H9 (cell line): ENCODE measurements at regions not wholly inside any gene's neighbourhood (a gene's known extent, or its start where the extent isn't known, plus 50 kb on each side); places are given as distances from the start of the nearest gene placed in this dataset.

Source experiments
- DNase-seq: peaks from one replicate; pipeline ENCODE4 v3.0.0-alpha.2; 2017
- H2AFZ ChIP-seq: one replicate; pipeline ENCODE4 v1.6.1; 2013; ENCODE audit warnings: mild to moderate bottlenecking, low read length, control low read depth, moderate library complexity
- H2AK5ac ChIP-seq: 2 replicates; pipeline ENCODE4 v1.6.1; 2013; ENCODE audit warnings: low read length, control low read depth, mixed read lengths; ENCODE audit not compliant: insufficient read length
- H2BK120ac ChIP-seq: one replicate; pipeline ENCODE4 v1.6.1; 2013; ENCODE audit warnings: low read depth, mild to moderate bottlenecking, low read length, control low read depth, inconsistent platforms; ENCODE audit not compliant: poor library complexity, severe bottlenecking
- H2BK12ac ChIP-seq: 2 replicates; pipeline ENCODE4 v1.6.1; 2013; ENCODE audit warnings: low read length, control low read depth, mixed read lengths, low read depth; ENCODE audit not compliant: insufficient read length
- H2BK15ac ChIP-seq: 2 replicates; pipeline ENCODE4 v1.6.1; 2013; ENCODE audit warnings: low read depth, low read length, control low read depth
- H2BK20ac ChIP-seq: one replicate; pipeline ENCODE4 v1.6.1; 2013; ENCODE audit warnings: low read depth, mild to moderate bottlenecking, low read length, control low read depth, inconsistent platforms; ENCODE audit not compliant: poor library complexity, severe bottlenecking
- H2BK5ac ChIP-seq: 2 replicates; pipeline ENCODE4 v1.6.1; 2013; ENCODE audit warnings: low read length, control low read depth, mixed read lengths; ENCODE audit not compliant: insufficient read length
- H3K14ac ChIP-seq: 2 replicates; pipeline ENCODE4 v1.6.1; 2013; ENCODE audit warnings: low read length, control low read depth; ENCODE audit not compliant: insufficient read depth
- H3K18ac ChIP-seq: 2 replicates; pipeline ENCODE4 v1.6.1; 2013; ENCODE audit warnings: low read depth, mild to moderate bottlenecking, mixed read lengths, low read length, control low read depth; ENCODE audit not compliant: insufficient read length
- H3K23ac ChIP-seq: 2 replicates; pipeline ENCODE4 v1.6.1; 2013; ENCODE audit warnings: low read length, control low read depth, mixed read lengths, low read depth; ENCODE audit not compliant: insufficient read length
- H3K23me2 ChIP-seq: 2 replicates; pipeline ENCODE4 v1.6.1; 2013; ENCODE audit warnings: low read depth, mild to moderate bottlenecking, mixed read lengths, low read length, control low read depth; ENCODE audit not compliant: insufficient read length, poor library complexity, severe bottlenecking
- H3K27ac ChIP-seq: 2 replicates; pipeline ENCODE4 v1.5.1; 2013; ENCODE audit warnings: low read length, control low read depth, mixed read lengths, low read depth; ENCODE audit not compliant: insufficient read length
- H3K27me3 ChIP-seq: 2 replicates; pipeline ENCODE4 v1.6.1; 2013; ENCODE audit warnings: low read length, control low read depth, inconsistent platforms; ENCODE audit not compliant: insufficient read depth
- H3K4ac ChIP-seq: 2 replicates; pipeline ENCODE4 v1.6.1; 2013; ENCODE audit warnings: low read depth, mild to moderate bottlenecking, control low read depth, inconsistent platforms, low read length, moderate library complexity
- H3K4me1 ChIP-seq: 2 replicates; pipeline ENCODE4 v1.6.1; 2013; ENCODE audit warnings: low read length, control low read depth, inconsistent platforms; ENCODE audit not compliant: insufficient read depth
- H3K4me2 ChIP-seq: 2 replicates; pipeline ENCODE4 v1.6.1; 2013; ENCODE audit warnings: low read length, control low read depth, mixed read lengths; ENCODE audit not compliant: insufficient read length, insufficient read depth
- H3K56ac ChIP-seq: 2 replicates; pipeline ENCODE4 v1.6.1; 2013; ENCODE audit warnings: low read depth, mild to moderate bottlenecking, mixed read lengths, low read length, control low read depth; ENCODE audit not compliant: insufficient read length
- H3K79me1 ChIP-seq: 2 replicates; pipeline ENCODE4 v1.6.1; 2013; ENCODE audit warnings: low read depth, mild to moderate bottlenecking, moderate library complexity, low read length, control low read depth, inconsistent platforms; ENCODE audit not compliant: insufficient read depth, poor library complexity, severe bottlenecking
- H3K79me2 ChIP-seq: 2 replicates; pipeline ENCODE4 v1.6.1; 2013; ENCODE audit warnings: low read length, control low read depth, inconsistent platforms; ENCODE audit not compliant: insufficient read depth
- H3K9ac ChIP-seq: 2 replicates; pipeline ENCODE4 v1.6.1; 2013; ENCODE audit warnings: low read length, control low read depth, mixed read lengths; ENCODE audit not compliant: insufficient read length; ENCODE audit errors: extremely low read depth
- H3K9me3 ChIP-seq: one replicate; pipeline ENCODE4 v1.6.1; 2013; ENCODE audit warnings: low read depth, low read length, inconsistent platforms; ENCODE audit not compliant: control insufficient read depth
- H3T11ph ChIP-seq: one replicate; pipeline ENCODE4 v1.6.1; 2013; ENCODE audit warnings: mild to moderate bottlenecking, low read length, control low read depth, inconsistent platforms
- H4K20me1 ChIP-seq: one replicate; pipeline ENCODE4 v1.6.1; 2013; ENCODE audit not compliant: control insufficient read depth, insufficient read length, insufficient read depth
- H4K5ac ChIP-seq: 2 replicates; pipeline ENCODE4 v1.6.1; 2013; ENCODE audit warnings: low read depth, mild to moderate bottlenecking, mixed read lengths, low read length, control low read depth; ENCODE audit not compliant: insufficient read length
- H4K8ac ChIP-seq: replicated peaks from 2 replicates; pipeline ENCODE4 v1.6.1; 2013; ENCODE audit warnings: low read length, control low read depth, mixed read lengths, low read depth; ENCODE audit not compliant: insufficient read length
- H4K91ac ChIP-seq: 2 replicates; pipeline ENCODE4 v1.6.1; 2013; ENCODE audit warnings: low read depth, mild to moderate bottlenecking, moderate library complexity, mixed read lengths, low read length, control low read depth; ENCODE audit not compliant: insufficient read length
- H3K27ac Mint-ChIP-seq, 3 experiments: 2 replicates in 2 of 3; 3 replicates in 1 of 3; pipeline ENCODE4 v1.8.0; 2020 to 2021; ENCODE audit warnings: mixed read lengths in 3 of 3, mild to moderate bottlenecking in 1 of 3, moderate library complexity in 1 of 3
- H3K27me3 Mint-ChIP-seq: 2 replicates; pipeline ENCODE4 v1.8.0; 2021; ENCODE audit warnings: low read depth, mild to moderate bottlenecking, moderate library complexity, mixed read lengths
- H3K36me3 Mint-ChIP-seq, 3 experiments: 2 replicates in 2 of 3; 3 replicates in 1 of 3; pipeline ENCODE4 v1.8.0; 2020 to 2021; ENCODE audit warnings: low read depth in 3 of 3, mixed read lengths in 3 of 3; ENCODE audit not compliant: insufficient read depth in 1 of 3
- H3K4me1 Mint-ChIP-seq, 2 experiments: 2 replicates each; pipeline ENCODE4 v1.8.0; 2020; ENCODE audit warnings: mixed read lengths in 2 of 2
- H3K4me3 Mint-ChIP-seq, 2 experiments: 2 replicates in 1 of 2; 3 replicates in 1 of 2; pipeline ENCODE4 v1.8.0; 2020 to 2021; ENCODE audit warnings: mild to moderate bottlenecking in 2 of 2, mixed read lengths in 2 of 2, moderate library complexity in 1 of 2
- H3K9me3 Mint-ChIP-seq, 2 experiments: 2 replicates in 1 of 2; 3 replicates in 1 of 2; pipeline ENCODE4 v1.8.0; 2020; ENCODE audit warnings: mild to moderate bottlenecking in 2 of 2, mixed read lengths in 2 of 2, moderate library complexity in 1 of 2
- WGBS: extraction: QIAGEN DNeasy Blood & Tissue Kit; methylation state at CpG from one replicate; pipeline ENCODE4 v1.1.7; 2013; ENCODE audit warnings: missing lambda C conversion rate, low lambda C conversion rate, mixed read lengths; ENCODE audit not compliant: insufficient read length; ENCODE audit errors: extremely low coverage; 5-methylcytosine and 5-hydroxymethylcytosine counted together
- TF ChIP-seq, protein P1 (sequence below): fragments of 200-600 bp; sonication (generic); conservative IDR thresholded peaks from 3 replicates; pipeline ENCODE4 v1.8.0; 2021; ENCODE audit warnings: antibody characterized with exemption, mild to moderate bottlenecking

DNA sequence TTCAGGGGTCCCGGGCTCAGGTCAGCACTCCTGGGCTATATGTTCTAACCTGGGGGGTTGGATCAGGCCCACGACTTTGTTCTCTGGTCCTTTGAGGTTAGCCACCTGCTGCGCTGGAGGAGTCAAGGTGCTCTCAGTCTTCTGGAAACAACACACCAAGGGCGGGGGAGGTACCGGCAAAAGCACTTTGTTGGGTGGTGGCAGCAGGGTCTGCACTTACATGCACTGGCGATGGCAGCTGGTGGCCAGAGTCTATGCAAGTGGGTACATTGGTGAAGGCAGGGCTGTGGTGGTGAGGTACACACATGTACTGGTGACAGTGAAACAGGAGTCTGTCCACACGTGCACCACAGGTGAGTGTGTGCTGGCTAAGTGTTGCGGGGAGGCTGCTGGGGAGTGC lies 194.2 kb upstream of the MAGI2 start:
- WGBS, result no CpG with 5 or more reads among the region's 8 CpGs
- TF ChIP-seq, protein P1, sequence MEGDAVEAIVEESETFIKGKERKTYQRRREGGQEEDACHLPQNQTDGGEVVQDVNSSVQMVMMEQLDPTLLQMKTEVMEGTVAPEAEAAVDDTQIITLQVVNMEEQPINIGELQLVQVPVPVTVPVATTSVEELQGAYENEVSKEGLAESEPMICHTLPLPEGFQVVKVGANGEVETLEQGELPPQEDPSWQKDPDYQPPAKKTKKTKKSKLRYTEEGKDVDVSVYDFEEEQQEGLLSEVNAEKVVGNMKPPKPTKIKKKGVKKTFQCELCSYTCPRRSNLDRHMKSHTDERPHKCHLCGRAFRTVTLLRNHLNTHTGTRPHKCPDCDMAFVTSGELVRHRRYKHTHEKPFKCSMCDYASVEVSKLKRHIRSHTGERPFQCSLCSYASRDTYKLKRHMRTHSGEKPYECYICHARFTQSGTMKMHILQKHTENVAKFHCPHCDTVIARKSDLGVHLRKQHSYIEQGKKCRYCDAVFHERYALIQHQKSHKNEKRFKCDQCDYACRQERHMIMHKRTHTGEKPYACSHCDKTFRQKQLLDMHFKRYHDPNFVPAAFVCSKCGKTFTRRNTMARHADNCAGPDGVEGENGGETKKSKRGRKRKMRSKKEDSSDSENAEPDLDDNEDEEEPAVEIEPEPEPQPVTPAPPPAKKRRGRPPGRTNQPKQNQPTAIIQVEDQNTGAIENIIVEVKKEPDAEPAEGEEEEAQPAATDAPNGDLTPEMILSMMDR, result no peak

More for the DNA sequence above, 194.2 kb upstream of the MAGI2 start:
- Histone ChIP-seq H3K79me1 (no peaks in the 10 kb centered on the region), H4K5ac (no peak overlapping the region), H3K23me2 (no peaks in the 10 kb centered on the region), H3K27ac (no peak overlapping the region), H4K8ac (no peak overlapping the region), H2BK5ac (no peak overlapping the region), H2BK15ac (no peak overlapping the region), H3K79me2 (no peaks in the 10 kb centered on the region), H3K14ac (peak overlapping the region; percentile 51; the same call in 1 of the 2 replicates), H3K9ac (no peak overlapping the region), H2AK5ac (no peak overlapping the region), H3K4ac (no peak overlapping the region), H3K18ac (no peak overlapping the region), H2BK12ac (no peak overlapping the region), H2AFZ (no peak overlapping the region), H3K4me2 (no peak overlapping the region), H3K23ac (no peak overlapping the region), H4K91ac (no peak overlapping the region), H3K56ac (no peak overlapping the region), H4K20me1 (no peaks in the 10 kb centered on the region), H3K27me3 (peaks cover 6% of the 10 kb centered on the region; the same call in 1 of the 2 replicates), H2BK120ac (no peak overlapping the region), H3K9me3 (no peaks in the 10 kb centered on the region), H3T11ph (no peak overlapping the region), H2BK20ac (no peak overlapping the region), H3K4me1 (no peaks in the 10 kb centered on the region)
- peaks cover 11 to 15% of the 10 kb centered on the region in 2 experiments for H3K4me1 Mint-ChIP-seq
- H3K27ac Mint-ChIP-seq, result peak overlapping the region in 1 of 3 experiments; percentile 44; a peak in 1 of 7 replicates
- no peaks in the 10 kb centered on the region for H3K36me3 Mint-ChIP-seq
- no peak for DNase-seq
- no peaks in the 10 kb centered on the region; a peak in 1 of 5 replicates for H3K9me3 Mint-ChIP-seq
- no peak overlapping the region for H3K4me3 Mint-ChIP-seq
- peaks cover 60% of the 10 kb centered on the region for H3K27me3 Mint-ChIP-seq
